GM18873 (cell line): ENCODE measurements at regions not wholly inside any gene's neighbourhood (a gene's known extent, or its start where the extent isn't known, plus 50 kb on each side); places are given as distances from the start of the nearest gene placed in this dataset.
A peak's percentile ranks its signal among the peaks of the same experiment; 100 is the strongest.

Experiments
- ATAC-seq: cut with Tn5 transposase; IDR thresholded peaks from one replicate; pipeline ENCODE4 v1.9.1; 2021; ENCODE audit warnings: mild to moderate bottlenecking, moderate library complexity, moderate number of reproducible peaks; ENCODE audit not compliant: unreplicated experiment, low FRiP score

GRCh38 chr2:457262-457661 lies 169.4 kb upstream of the ALKAL2 start:
- ATAC-seq, result no peak

- ATAC-seq, result no peak
These were observed 168.0 kb upstream of the ALKAL2 start for GRCh38 chr2:455913-456312.

- ATAC-seq, result no peak
These were observed 167.3 kb upstream of the ALKAL2 start for GRCh38 chr2:455015-455705.

- ATAC-seq, result no peak
These were observed 165.2 kb upstream of the ALKAL2 start for GRCh38 chr2:453132-453531.

GRCh38 chr2:451495-451894 lies 163.6 kb upstream of the ALKAL2 start:
- no peak for ATAC-seq

- ATAC-seq, result no peak
These were observed 161.6 kb upstream of the ALKAL2 start for GRCh38 chr2:449246-450067.

GRCh38 chr2:447902-448665 lies 160.2 kb upstream of the ALKAL2 start:
- ATAC-seq, result no peak

- no peak for ATAC-seq
These were observed 159.2 kb upstream of the ALKAL2 start for GRCh38 chr2:446963-447530.

- no peak for ATAC-seq
These were observed 158.5 kb upstream of the ALKAL2 start for GRCh38 chr2:446303-446874.

GRCh38 chr2:445896-446295 lies 158.0 kb upstream of the ALKAL2 start:
- ATAC-seq, result no peak

- ATAC-seq, result no peak
These were observed 157.3 kb upstream of the ALKAL2 start for GRCh38 chr2:444937-445884.

- no peak for ATAC-seq
These were observed 155.8 kb upstream of the ALKAL2 start for GRCh38 chr2:443741-444140.

GRCh38 chr2:443216-443615 lies 155.3 kb upstream of the ALKAL2 start:
- no peak for ATAC-seq

GRCh38 chr2:441258-442022 lies 153.5 kb upstream of the ALKAL2 start:
- ATAC-seq, result peak; percentile 69

- no peak for ATAC-seq
These were observed 152.5 kb upstream of the ALKAL2 start for GRCh38 chr2:440403-440740.

- no peak for ATAC-seq
These were observed 151.9 kb upstream of the ALKAL2 start for GRCh38 chr2:439556-440402.

- no peak for ATAC-seq
These were observed 151.2 kb upstream of the ALKAL2 start for GRCh38 chr2:439077-439476.
